NCI-H2029 (cell line): ENCODE measurements at regions not wholly inside any gene's neighbourhood (a gene's known extent, or its start where the extent isn't known, plus 50 kb on each side); places are given as distances from the start of the nearest gene placed in this dataset.
A peak's percentile ranks its signal among the peaks of the same experiment; 100 is the strongest.

Source experiments
- DNase-seq: peaks from one replicate; lab custom pipeline; 2025; lab: John Stamatoyannopoulos, UW

GRCh38 chr20:52490711-52491430, 299.3 kb upstream of the ZFP64 start:
- DNase-seq, result no peak

- no peak for DNase-seq
These were observed 292.9 kb upstream of the ZFP64 start for GRCh38 chr20:52484438-52484837.

- no peak for DNase-seq
These were observed 291.8 kb upstream of the ZFP64 start for GRCh38 chr20:52483382-52483781.

GRCh38 chr20:52482044-52482443, 290.5 kb upstream of the ZFP64 start:
- no peak for DNase-seq

GRCh38 chr20:52481443-52481842, 289.9 kb upstream of the ZFP64 start:
- no peak for DNase-seq

GRCh38 chr20:52476074-52476750, 284.6 kb upstream of the ZFP64 start:
- DNase-seq, result no peak

- no peak for DNase-seq
These were observed 281.6 kb upstream of the ZFP64 start for GRCh38 chr20:52473186-52473585.

GRCh38 chr20:52470561-52470960, 279.0 kb upstream of the ZFP64 start:
- no peak for DNase-seq

- no peak for DNase-seq
These were observed 277.5 kb upstream of the ZFP64 start for GRCh38 chr20:52469128-52469527.

GRCh38 chr20:52465991-52466390, 274.4 kb upstream of the ZFP64 start:
- no peak for DNase-seq

- DNase-seq, result no peak
These were observed 270.0 kb upstream of the ZFP64 start for GRCh38 chr20:52461582-52461981.

GRCh38 chr20:52459150-52459549, 267.6 kb upstream of the ZFP64 start:
- DNase-seq, result no peak

GRCh38 chr20:52457826-52458225, 266.2 kb upstream of the ZFP64 start:
- no peak for DNase-seq

- no peak for DNase-seq
These were observed 263.1 kb upstream of the ZFP64 start for GRCh38 chr20:52454660-52455059.

GRCh38 chr20:52448513-52449232, 257.1 kb upstream of the ZFP64 start:
- DNase-seq, result no peak

- peak; percentile 49 for DNase-seq
These were observed 255.6 kb upstream of the ZFP64 start for GRCh38 chr20:52447225-52447551.

- DNase-seq, result no peak
These were observed 255.0 kb upstream of the ZFP64 start for GRCh38 chr20:52446421-52447224.

GRCh38 chr20:52444455-52444854, 252.9 kb upstream of the ZFP64 start:
- no peak for DNase-seq

GRCh38 chr20:52443874-52444273, 252.3 kb upstream of the ZFP64 start:
- DNase-seq, result no peak

- DNase-seq, result no peak
These were observed 250.1 kb upstream of the ZFP64 start for GRCh38 chr20:52441710-52442109.

GRCh38 chr20:52439375-52439774, 247.8 kb upstream of the ZFP64 start:
- DNase-seq, result no peak

- DNase-seq, result no peak
These were observed 246.9 kb upstream of the ZFP64 start for GRCh38 chr20:52438326-52438963.
